AG04449 (cell line): ENCODE measurements at regions not wholly inside any gene's neighbourhood (a gene's known extent, or its start where the extent isn't known, plus 50 kb on each side); places are given as distances from the start of the nearest gene placed in this dataset.

Source experiments
- CTCF ChIA-PET: fragments of 350-600 bp; formaldehyde crosslinking; extraction: SDS; loops from one replicate; lab custom pipeline; 2021; ENCODE audit warnings: antibody characterized with exemption; lab: Yijun Ruan, JAX
- POLR2A ChIA-PET: fragments of 400-600, 350-600 bp; formaldehyde crosslinking; extraction: SDS; loops from one replicate; lab custom pipeline; 2020; ENCODE audit warnings: antibody characterized with exemption, inconsistent platforms; lab: Yijun Ruan, JAX
- DNase-seq: peaks from one replicate; pipeline ENCODE4 v3.0.0-alpha.2; 2010; ENCODE audit warnings: low read depth, low spot score
- H3K4me3 ChIP-seq: 2 replicates; pipeline ENCODE4 v1.5.1; 2011; ENCODE audit warnings: low read depth, mild to moderate bottlenecking, control low read depth, low read length
- CTCF ChIP-seq: IDR thresholded peaks from one replicate; pipeline ENCODE4 v1.5.1; 2011; ENCODE audit warnings: mild to moderate bottlenecking, moderate library complexity, low read length, control low read depth, inconsistent platforms; ENCODE audit not compliant: insufficient read depth; ENCODE audit errors: missing control alignments

DNA sequence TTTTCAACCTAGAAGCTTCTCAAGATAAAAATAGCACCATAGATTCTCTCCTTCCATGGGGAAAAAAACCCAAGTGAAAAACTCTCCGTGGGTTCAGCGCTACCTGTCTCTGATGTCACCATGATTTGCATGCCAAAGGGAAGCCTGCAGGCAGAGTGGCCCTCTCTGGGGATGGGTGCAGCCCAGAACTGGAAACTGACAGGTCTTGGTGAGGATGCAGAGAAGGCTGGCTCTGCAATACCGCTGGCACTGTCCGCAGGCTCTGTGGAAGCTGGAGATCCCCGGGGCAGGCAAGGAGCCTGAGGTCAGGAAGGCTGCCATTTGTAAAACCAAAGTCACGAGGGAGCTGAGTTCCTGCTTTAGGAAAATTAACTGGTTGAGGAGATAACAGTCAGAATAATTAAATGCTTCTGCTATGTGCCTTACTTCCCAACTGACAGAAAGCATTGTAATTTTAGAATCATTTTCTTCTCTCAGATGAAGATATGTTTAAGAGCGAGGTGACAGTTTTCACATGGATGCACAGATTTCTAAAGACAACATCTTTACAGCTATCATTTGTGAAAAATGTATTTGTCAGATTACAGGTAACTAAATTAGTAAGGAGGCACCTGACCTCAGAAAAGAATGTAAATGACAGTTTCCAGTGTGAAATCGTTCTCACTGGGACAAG lies 731.5 kb upstream of the FZD8 start:
- ChIA-PET CTCF (no interaction called here), POLR2A (no interaction called here)
- no peak overlapping the region for H3K4me3 ChIP-seq
- no peak for DNase-seq
- TF ChIP-seq CTCF, result no peak

DNA sequence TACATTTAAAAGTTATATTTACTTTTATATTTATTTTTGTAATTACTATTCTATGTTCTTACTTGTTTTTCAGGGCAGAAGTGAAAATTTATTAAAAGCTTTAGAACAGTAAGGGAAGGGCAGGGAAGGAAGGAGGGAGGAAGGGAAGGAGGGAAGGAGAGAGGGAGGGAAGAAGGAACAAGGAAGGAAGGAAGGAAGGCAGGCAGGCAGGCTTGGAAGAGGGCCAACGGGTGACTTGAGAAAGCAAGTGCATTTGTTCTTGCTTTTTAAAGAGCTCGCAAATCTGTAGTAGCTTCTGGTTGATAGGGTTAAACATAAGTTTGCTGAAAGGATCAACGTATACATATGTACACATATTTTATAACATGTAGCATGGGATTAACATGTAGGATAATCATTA lies 725.3 kb upstream of the FZD8 start:
- no peak overlapping the region for H3K4me3 ChIP-seq
- CTCF ChIA-PET, result interaction anchor here (0.6 to 0.7 kb wide), 2 partner anchors 15 to 31 kb away, joined by 3 read pairs; no protein-coding TSS in a partner anchor
- DNase-seq, result no peak
- POLR2A ChIA-PET, result no interaction called here
- no peak for TF ChIP-seq CTCF

GRCh38 chr10:36366843-36367242 lies 724.7 kb upstream of the FZD8 start:
- TF ChIP-seq CTCF, result no peak
- no peak for DNase-seq
- POLR2A ChIA-PET, result no interaction called here
- no peak overlapping the region for H3K4me3 ChIP-seq
- CTCF ChIA-PET, result interaction anchor here (0.6 to 0.7 kb wide), 2 partner anchors 16 to 30 kb away, joined by 3 read pairs; no protein-coding TSS in a partner anchor

DNA sequence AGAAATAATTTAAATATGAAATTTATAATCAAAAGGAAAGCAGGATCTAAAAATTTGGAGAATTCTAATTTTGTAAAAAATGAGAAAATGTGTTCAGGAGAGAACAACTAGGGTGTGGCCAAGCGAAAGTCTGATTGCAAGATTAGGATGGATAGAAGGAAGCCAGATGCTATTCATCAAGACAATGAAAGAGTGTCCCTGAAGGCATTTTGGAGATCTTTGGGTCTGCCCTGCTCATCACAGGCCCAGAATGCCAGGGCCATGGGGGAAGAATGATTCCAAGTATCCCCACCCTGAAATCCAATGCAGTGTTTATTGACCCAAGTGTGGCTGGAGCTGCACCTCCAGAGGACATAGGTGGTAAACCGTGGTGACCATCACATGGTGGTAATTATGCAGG lies 724.0 kb upstream of the FZD8 start:
- CTCF ChIA-PET, result no interaction called here
- POLR2A ChIA-PET, result no interaction called here
- no peak for TF ChIP-seq CTCF
- no peak overlapping the region for H3K4me3 ChIP-seq
- no peak for DNase-seq

- no peak for DNase-seq
- ChIA-PET CTCF (interaction anchor here (0.7 kb wide), 1 partner anchor 417 kb away, joined by 3 read pairs; no protein-coding TSS in a partner anchor), POLR2A (interaction anchor here (1.1 kb wide), 1 partner anchor 13 kb away, joined by 4 read pairs; no protein-coding TSS in a partner anchor)
- no peak overlapping the region for H3K4me3 ChIP-seq
- TF ChIP-seq CTCF, result no peak
These were observed 720.2 kb upstream of the FZD8 start for GRCh38 chr10:36362257-36362656.

DNA sequence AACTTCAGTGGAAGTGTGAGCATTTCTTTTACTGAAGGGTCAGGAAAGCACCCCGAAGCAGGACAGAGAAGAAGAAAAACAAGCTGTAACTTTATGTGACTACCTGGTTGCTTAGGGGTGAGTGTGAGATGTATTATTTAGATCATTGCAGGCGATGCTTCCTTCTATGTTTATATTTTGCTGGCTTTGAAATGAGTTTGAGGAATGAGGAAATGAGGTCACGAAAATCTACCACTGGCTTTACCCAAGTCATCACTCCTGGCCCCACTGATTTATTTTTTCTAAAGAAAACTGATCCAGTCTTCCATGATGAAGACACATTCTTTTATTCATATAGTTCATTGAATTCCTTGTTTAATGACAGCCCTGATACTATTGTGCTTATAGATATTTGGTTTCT lies 716.6 kb upstream of the FZD8 start:
- DNase-seq, result no peak
- TF ChIP-seq CTCF, result no peak
- ChIA-PET POLR2A (no interaction called here), CTCF (no interaction called here)
- no peak overlapping the region for H3K4me3 ChIP-seq
